DOHH2 (cell line): ENCODE measurements at regions not wholly inside any gene's neighbourhood (a gene's known extent, or its start where the extent isn't known, plus 50 kb on each side); places are given as distances from the start of the nearest gene placed in this dataset.

ENCODE experiments used
- H3F3A ChIP-seq: fragments of 200-600 bp; sonication (generic), shearing (Covaris generic); 2 replicates; pipeline ENCODE4 v1.6.0; 2016; ENCODE audit warnings: antibody characterized with exemption, mild to moderate bottlenecking; ENCODE audit not compliant: control insufficient read depth, insufficient read depth
- H3K27ac ChIP-seq: fragments of 200-600 bp; sonication (generic); 2 replicates; pipeline ENCODE4 v1.5.1; 2014; ENCODE audit warnings: low read depth, mild to moderate bottlenecking, low read length, moderate library complexity
- H3K27me3 ChIP-seq: fragments of 200-600 bp; sonication (generic); 2 replicates; pipeline ENCODE4 v1.6.1; 2014; ENCODE audit warnings: mild to moderate bottlenecking, low read length, mixed read lengths; ENCODE audit not compliant: control insufficient read depth
- H3K36me3 ChIP-seq: fragments of 200-600 bp; sonication (generic); 2 replicates; pipeline ENCODE4 v1.6.1; 2014; ENCODE audit warnings: mild to moderate bottlenecking, low read length, moderate library complexity, mixed read lengths; ENCODE audit not compliant: control insufficient read depth
- H3K4me1 ChIP-seq: fragments of 200-600 bp; sonication (generic); 2 replicates; pipeline ENCODE4 v1.6.1; 2014; ENCODE audit warnings: mild to moderate bottlenecking, low read length, mixed read lengths; ENCODE audit not compliant: control insufficient read depth
- H3K4me2 ChIP-seq: fragments of 200-600 bp; sonication (generic); 2 replicates; pipeline ENCODE4 v1.6.0; 2014; ENCODE audit warnings: mild to moderate bottlenecking, low read length, moderate library complexity
- H3K4me3 ChIP-seq: fragments of 200-600 bp; sonication (generic); 2 replicates; pipeline ENCODE4 v1.5.1; 2014; ENCODE audit warnings: mild to moderate bottlenecking, low read length, mixed read lengths
- H3K79me2 ChIP-seq: fragments of 200-600 bp; sonication (generic); 2 replicates; pipeline ENCODE4 v1.6.1; 2014; ENCODE audit warnings: mild to moderate bottlenecking, low read length, mixed read lengths; ENCODE audit not compliant: control insufficient read depth
- H3K9me2 ChIP-seq: fragments of 200-600 bp; sonication (generic); replicated peaks from 2 replicates; pipeline ENCODE4 v1.6.1; 2014; ENCODE audit warnings: mild to moderate bottlenecking, low read length, mixed read lengths; ENCODE audit not compliant: control insufficient read depth
- H3K9me3 ChIP-seq: fragments of 200-600 bp; sonication (generic); 2 replicates; pipeline ENCODE4 v1.6.1; 2014; ENCODE audit warnings: antibody characterized with exemption, low read length, mixed read lengths; ENCODE audit not compliant: control insufficient read depth, insufficient read depth
- H4K20me1 ChIP-seq: fragments of 200-600 bp; sonication (generic); 2 replicates; pipeline ENCODE4 v1.6.0; 2014; ENCODE audit warnings: low read depth, mild to moderate bottlenecking, antibody characterized with exemption, low read length, moderate library complexity; ENCODE audit not compliant: control insufficient read depth, insufficient read depth
- CTCF ChIP-seq: fragments of 200-600 bp; sonication (generic); IDR thresholded peaks from one replicate; pipeline ENCODE4 v1.5.1; 2014; ENCODE audit warnings: antibody characterized with exemption, mild to moderate bottlenecking, low read depth, low read length; ENCODE audit not compliant: poor library complexity, severe bottlenecking
- EZH2phosphoT487 ChIP-seq: fragments of 200-600 bp; sonication (generic); IDR thresholded peaks from 2 replicates; pipeline ENCODE4 v1.6.1; 2017; ENCODE audit warnings: borderline replicate concordance, mild to moderate bottlenecking, antibody characterized with exemption, low read length, moderate library complexity, mixed read lengths

- Histone ChIP-seq H3K27ac (no peak overlapping the region), H3K9me3 (no peaks in the 10 kb centered on the region), H3K9me2 (no peaks in the 10 kb centered on the region), H3K36me3 (no peaks in the 10 kb centered on the region), H3K79me2 (no peaks in the 10 kb centered on the region), H3K4me1 (no peaks in the 10 kb centered on the region), H4K20me1 (no peaks in the 10 kb centered on the region), H3K4me2 (no peak overlapping the region), H3K27me3 (no peaks in the 10 kb centered on the region), H3F3A (no peaks in the 10 kb centered on the region), H3K4me3 (no peak overlapping the region)
- TF ChIP-seq CTCF (no peak), EZH2phosphoT487 (no peak)
These were observed 446.4 kb upstream of the FKBP1C start for GRCh38 chr6:62764841-62765240.

GRCh38 chr6:62763125-62763912, 447.9 kb upstream of the FKBP1C start:
- Histone ChIP-seq H4K20me1 (no peaks in the 10 kb centered on the region), H3K4me3 (no peak overlapping the region), H3K79me2 (no peaks in the 10 kb centered on the region), H3K36me3 (no peaks in the 10 kb centered on the region), H3F3A (no peaks in the 10 kb centered on the region), H3K4me1 (no peaks in the 10 kb centered on the region), H3K4me2 (no peak overlapping the region), H3K9me2 (no peaks in the 10 kb centered on the region), H3K27me3 (no peaks in the 10 kb centered on the region), H3K27ac (no peak overlapping the region), H3K9me3 (no peaks in the 10 kb centered on the region)
- no peak for TF ChIP-seq CTCF
- no peak for TF ChIP-seq EZH2phosphoT487

GRCh38 chr6:62746968-62747367, 460.9 kb upstream of the KHDRBS2 start:
- TF ChIP-seq EZH2phosphoT487 (no peak), CTCF (no peak)
- Histone ChIP-seq H3K36me3 (no peaks in the 10 kb centered on the region), H3K79me2 (no peaks in the 10 kb centered on the region), H3K4me3 (no peak overlapping the region), H3K9me3 (no peaks in the 10 kb centered on the region), H3K4me2 (no peak overlapping the region), H4K20me1 (no peaks in the 10 kb centered on the region), H3K27me3 (no peaks in the 10 kb centered on the region), H3K4me1 (no peaks in the 10 kb centered on the region), H3K27ac (no peak overlapping the region), H3K9me2 (no peaks in the 10 kb centered on the region), H3F3A (no peaks in the 10 kb centered on the region)
